ENCODE measurements at regions not wholly inside any gene's neighbourhood (a gene's known extent, or its start where the extent isn't known, plus 50 kb on each side); places are given as distances from the start of the nearest gene placed in this dataset.
"Not testable (repeated sequence)": the region's sequence is repeated elsewhere in the genome, so short reads cannot be mapped to it uniquely, and the experiment has no call there.

- no peak for DNase-seq (ENCODE audit: low read depth in 2 of 2)
Measured at GRCh38 chr20:56689318-56689717, 60.2 kb downstream of the TFAP2C start.

GRCh38 chr20:56689852-56690485, 60.9 kb downstream of the TFAP2C start:
- no peak for DNase-seq (ENCODE audit: low read depth in 2 of 2)

GRCh38 chr20:56690531-56691175, 61.5 kb downstream of the TFAP2C start:
- DNase-seq (ENCODE audit: low read depth in 2 of 2), result no peak

GRCh38 chr20:56691325-56691998, 62.4 kb downstream of the TFAP2C start:
- DNase-seq (ENCODE audit: low read depth in 2 of 2), result no peak

- no peak for DNase-seq (ENCODE audit: low read depth in 2 of 2)
Measured at GRCh38 chr20:56693217-56693616, 64.1 kb downstream of the TFAP2C start.

GRCh38 chr20:56697476-56697875, 68.4 kb downstream of the TFAP2C start:
- DNase-seq (ENCODE audit: low read depth in 2 of 2), result no peak

GRCh38 chr20:56698297-56698696, 69.2 kb downstream of the TFAP2C start:
- DNase-seq (ENCODE audit: low read depth in 2 of 2), result no peak

GRCh38 chr20:56698749-56699148, 69.6 kb downstream of the TFAP2C start:
- DNase-seq (ENCODE audit: low read depth in 2 of 2), result no peak

GRCh38 chr20:56702931-56703840, 74.1 kb downstream of the TFAP2C start:
- no peak for DNase-seq (ENCODE audit: low read depth in 2 of 2)

GRCh38 chr20:56706867-56707360, 77.8 kb downstream of the TFAP2C start:
- DNase-seq (ENCODE audit: low read depth in 2 of 2), result no peak

GRCh38 chr20:56708991-56709390, 79.9 kb downstream of the TFAP2C start:
- DNase-seq (ENCODE audit: low read depth in 2 of 2), result no peak

GRCh38 chr20:56710125-56710524, 81.0 kb downstream of the TFAP2C start:
- DNase-seq (ENCODE audit: low read depth in 2 of 2), result no peak

GRCh38 chr20:56710577-56710976, 81.5 kb downstream of the TFAP2C start:
- not testable (repeated sequence) for DNase-seq (ENCODE audit: low read depth in 2 of 2)

GRCh38 chr20:56711018-56711417, 81.9 kb downstream of the TFAP2C start:
- DNase-seq (ENCODE audit: low read depth in 2 of 2), result no peak

GRCh38 chr20:56715309-56715708, 86.2 kb downstream of the TFAP2C start:
- DNase-seq (ENCODE audit: low read depth in 2 of 2), result no peak

GRCh38 chr20:56715902-56716519, 86.9 kb downstream of the TFAP2C start:
- no peak for DNase-seq (ENCODE audit: low read depth in 2 of 2)

GRCh38 chr20:56716806-56717205, 87.7 kb downstream of the TFAP2C start:
- DNase-seq (ENCODE audit: low read depth in 2 of 2), result no peak

GRCh38 chr20:56718816-56719215, 89.7 kb downstream of the TFAP2C start:
- no peak for DNase-seq (ENCODE audit: low read depth in 2 of 2)

GRCh38 chr20:56720620-56721213, 91.6 kb downstream of the TFAP2C start:
- DNase-seq (ENCODE audit: low read depth in 2 of 2), result no peak

GRCh38 chr20:56722042-56722441, 92.9 kb downstream of the TFAP2C start:
- DNase-seq (ENCODE audit: low read depth in 2 of 2), result no peak

GRCh38 chr20:56723331-56723730, 94.2 kb downstream of the TFAP2C start:
- no peak for DNase-seq (ENCODE audit: low read depth in 2 of 2)

Data from stimulated activated CD8-positive, alpha-beta memory T cell treated with anti-CD3 and anti-CD28 coated beads, Interleukin-15, amount 100 ng/mL, for 48 hours (primary cell).